Activated naive CD4-positive, alpha-beta T cell treated with anti-CD3 and anti-CD28 coated beads, Interleukin-2, amount 10 ng/mL, durations not matched to agents 7 days and 5 days (primary cell): ENCODE measurements at regions not wholly inside any gene's neighbourhood (a gene's known extent, or its start where the extent isn't known, plus 50 kb on each side); places are given as distances from the start of the nearest gene placed in this dataset.

Experiments used
- CTCF ChIA-PET: fragments of 350-600 bp; sonication (Branson Sonifier 250); formaldehyde crosslinking; loops from one replicate; lab custom pipeline; 2021; ENCODE audit warnings: antibody characterized with exemption; lab: Charles Lee
- DNase-seq: peaks from one replicate; pipeline ENCODE4 v3.0.0-alpha.2; 2020
- H3K27ac Mint-ChIP-seq: one replicate; pipeline ENCODE4 v1.8.0; 2021; ENCODE audit warnings: mild to moderate bottlenecking, moderate library complexity, mixed read lengths
- H3K27me3 Mint-ChIP-seq: one replicate; pipeline ENCODE4 v1.8.0; 2021; ENCODE audit warnings: mild to moderate bottlenecking, mixed read lengths
- H3K36me3 Mint-ChIP-seq: one replicate; pipeline ENCODE4 v1.8.0; 2021; ENCODE audit warnings: mixed read lengths
- H3K4me1 Mint-ChIP-seq: one replicate; pipeline ENCODE4 v1.8.0; 2021; ENCODE audit warnings: mixed read lengths
- H3K4me3 Mint-ChIP-seq: one replicate; pipeline ENCODE4 v1.8.0; 2021; ENCODE audit warnings: mild to moderate bottlenecking, moderate library complexity, mixed read lengths
- H3K9me3 Mint-ChIP-seq: one replicate; pipeline ENCODE4 v1.8.0; 2021; ENCODE audit warnings: mixed read lengths

GRCh38 chr14:97215263-97215969 lies 418.2 kb downstream of the VRK1 start:
- Mint-ChIP-seq H3K4me1 (peaks cover 24% of the 10 kb centered on the region), H3K4me3 (no peak overlapping the region), H3K9me3 (no peaks in the 10 kb centered on the region), H3K36me3 (no peaks in the 10 kb centered on the region), H3K27ac (no peak overlapping the region), H3K27me3 (peaks cover 52% of the 10 kb centered on the region)
- CTCF ChIA-PET: no interaction called here
- DNase-seq: no peak

- peaks cover 63% of the 10 kb centered on the region for H3K27me3 Mint-ChIP-seq
- H3K36me3 Mint-ChIP-seq: no peaks in the 10 kb centered on the region
- H3K27ac Mint-ChIP-seq: no peak overlapping the region
- CTCF ChIA-PET: interaction anchor here (1.3 kb wide), 1 partner anchor 33 kb away, joined by 4 read pairs; no protein-coding TSS in a partner anchor
- DNase-seq: no peak
- H3K9me3 Mint-ChIP-seq: no peaks in the 10 kb centered on the region
- H3K4me3 Mint-ChIP-seq: peak overlapping the region; percentile 53
- H3K4me1 Mint-ChIP-seq: peaks cover 24% of the 10 kb centered on the region
Observed at GRCh38 chr14:97217111-97217885, 420.1 kb downstream of the VRK1 start.

GRCh38 chr14:97218274-97218673 lies 421.1 kb downstream of the VRK1 start:
- Mint-ChIP-seq H3K27me3 (peaks cover 58% of the 10 kb centered on the region), H3K4me1 (peaks cover 24% of the 10 kb centered on the region), H3K9me3 (no peaks in the 10 kb centered on the region), H3K4me3 (peak overlapping the region; percentile 67), H3K36me3 (no peaks in the 10 kb centered on the region), H3K27ac (no peak overlapping the region)
- CTCF ChIA-PET: no interaction called here
- DNase-seq: no peak

GRCh38 chr14:97218691-97219430 lies 421.7 kb downstream of the VRK1 start:
- peak overlapping the region; percentile 67 for H3K4me3 Mint-ChIP-seq

GRCh38 chr14:97219431-97220017 lies 422.3 kb downstream of the VRK1 start:
- DNase-seq: peak; percentile 35
- Mint-ChIP-seq H3K4me3 (peak overlapping the region; percentile 67), H3K36me3 (no peaks in the 10 kb centered on the region), H3K27me3 (peaks cover 58% of the 10 kb centered on the region), H3K9me3 (no peaks in the 10 kb centered on the region), H3K4me1 (peaks cover 24% of the 10 kb centered on the region), H3K27ac (no peak overlapping the region)
- CTCF ChIA-PET: interaction anchor here (0.6 to 1.3 kb wide), 3 partner anchors 70 to 1933 kb away, joined by 3 read pairs; no protein-coding TSS in a partner anchor

More at GRCh38 chr14:97218691-97219430, 421.7 kb downstream of the VRK1 start:
- H3K36me3 Mint-ChIP-seq: no peaks in the 10 kb centered on the region
- H3K27me3 Mint-ChIP-seq: peaks cover 59% of the 10 kb centered on the region
- peak; percentile 41 for DNase-seq
- no peak overlapping the region for H3K27ac Mint-ChIP-seq
- CTCF ChIA-PET: interaction anchor here (0.6 to 1.3 kb wide), 3 partner anchors 71 to 1934 kb away, joined by 3 read pairs; no protein-coding TSS in a partner anchor
- peaks cover 24% of the 10 kb centered on the region for H3K4me1 Mint-ChIP-seq
- no peaks in the 10 kb centered on the region for H3K9me3 Mint-ChIP-seq

GRCh38 chr14:97221572-97222285 lies 424.5 kb downstream of the VRK1 start:
- CTCF ChIA-PET: no interaction called here
- H3K27ac Mint-ChIP-seq: no peak overlapping the region
- H3K4me3 Mint-ChIP-seq: no peak overlapping the region
- peaks cover 59% of the 10 kb centered on the region for H3K27me3 Mint-ChIP-seq
- H3K9me3 Mint-ChIP-seq: no peaks in the 10 kb centered on the region
- H3K4me1 Mint-ChIP-seq: peaks cover 24% of the 10 kb centered on the region
- no peak for DNase-seq
- H3K36me3 Mint-ChIP-seq: no peaks in the 10 kb centered on the region

- Mint-ChIP-seq H3K27me3 (peaks cover 44% of the 10 kb centered on the region), H3K36me3 (no peaks in the 10 kb centered on the region), H3K27ac (no peak overlapping the region), H3K9me3 (no peaks in the 10 kb centered on the region), H3K4me1 (peaks cover 10% of the 10 kb centered on the region), H3K4me3 (no peak overlapping the region)
- CTCF ChIA-PET: no interaction called here
- no peak for DNase-seq
Observed at GRCh38 chr14:97224016-97224415, 426.8 kb downstream of the VRK1 start.

GRCh38 chr14:97230051-97230450 lies 432.9 kb downstream of the VRK1 start:
- H3K36me3 Mint-ChIP-seq: no peaks in the 10 kb centered on the region
- CTCF ChIA-PET: no interaction called here
- H3K4me3 Mint-ChIP-seq: no peak overlapping the region
- H3K4me1 Mint-ChIP-seq: no peaks in the 10 kb centered on the region
- H3K27me3 Mint-ChIP-seq: peaks cover 16% of the 10 kb centered on the region
- H3K9me3 Mint-ChIP-seq: no peaks in the 10 kb centered on the region
- DNase-seq: no peak
- no peak overlapping the region for H3K27ac Mint-ChIP-seq

- H3K4me1 Mint-ChIP-seq: no peaks in the 10 kb centered on the region
- CTCF ChIA-PET: no interaction called here
Observed at GRCh38 chr14:97233319-97233985, 436.3 kb downstream of the VRK1 start.

GRCh38 chr14:97246648-97247047 lies 449.5 kb downstream of the VRK1 start:
- Mint-ChIP-seq H3K4me3 (no peak overlapping the region), H3K36me3 (no peaks in the 10 kb centered on the region), H3K4me1 (peaks cover 11% of the 10 kb centered on the region), H3K27ac (no peak overlapping the region), H3K27me3 (peaks cover 32% of the 10 kb centered on the region), H3K9me3 (no peaks in the 10 kb centered on the region)
- DNase-seq: no peak
- CTCF ChIA-PET: no interaction called here

More at GRCh38 chr14:97233319-97233985, 436.3 kb downstream of the VRK1 start:
- peaks cover 30% of the 10 kb centered on the region for H3K27me3 Mint-ChIP-seq
- H3K27ac Mint-ChIP-seq: no peak overlapping the region
- H3K9me3 Mint-ChIP-seq: peaks cover 2% of the 10 kb centered on the region
- H3K36me3 Mint-ChIP-seq: no peaks in the 10 kb centered on the region
- DNase-seq: no peak
- H3K4me3 Mint-ChIP-seq: no peak overlapping the region

GRCh38 chr14:97248973-97249372 lies 451.8 kb downstream of the VRK1 start:
- no peak for DNase-seq
- peaks cover 34% of the 10 kb centered on the region for H3K4me1 Mint-ChIP-seq
- CTCF ChIA-PET: interaction anchor here (1.5 kb wide), 1 partner anchor 14 kb away, joined by 3 read pairs; no protein-coding TSS in a partner anchor
- H3K27ac Mint-ChIP-seq: no peak overlapping the region
- no peaks in the 10 kb centered on the region for H3K9me3 Mint-ChIP-seq
- H3K36me3 Mint-ChIP-seq: no peaks in the 10 kb centered on the region
- peaks cover 25% of the 10 kb centered on the region for H3K27me3 Mint-ChIP-seq
- no peak overlapping the region for H3K4me3 Mint-ChIP-seq

GRCh38 chr14:97250931-97251330 lies 453.7 kb downstream of the VRK1 start:
- Mint-ChIP-seq H3K4me3 (no peak overlapping the region), H3K27ac (no peak overlapping the region), H3K27me3 (peaks cover 11% of the 10 kb centered on the region), H3K36me3 (no peaks in the 10 kb centered on the region), H3K4me1 (peaks cover 38% of the 10 kb centered on the region), H3K9me3 (no peaks in the 10 kb centered on the region)
- CTCF ChIA-PET: interaction anchor here (0.7 kb wide), 1 partner anchor 140 kb away, joined by 4 read pairs; no protein-coding TSS in a partner anchor
- no peak for DNase-seq
